ENCODE measurements at regions not wholly inside any gene's neighbourhood (a gene's known extent, or its start where the extent isn't known, plus 50 kb on each side); places are given as distances from the start of the nearest gene placed in this dataset.

- TF ChIP-seq CTCF (IDR thresholded peaks at IDR 0.05; ENCODE audit: low read depth, low read length) (no peak), EZH2phosphoT487 (IDR thresholded peaks at IDR 0.05; ENCODE audit: low read depth) (no peak)
Observed at GRCh38 chr9:7284117-7284516, 515.5 kb downstream of the DMAC1 start.

Measured in OCI-LY3 (cell line).